ENCODE measurements at regions not wholly inside any gene's neighbourhood (a gene's known extent, or its start where the extent isn't known, plus 50 kb on each side); places are given as distances from the start of the nearest gene placed in this dataset.

DNA sequence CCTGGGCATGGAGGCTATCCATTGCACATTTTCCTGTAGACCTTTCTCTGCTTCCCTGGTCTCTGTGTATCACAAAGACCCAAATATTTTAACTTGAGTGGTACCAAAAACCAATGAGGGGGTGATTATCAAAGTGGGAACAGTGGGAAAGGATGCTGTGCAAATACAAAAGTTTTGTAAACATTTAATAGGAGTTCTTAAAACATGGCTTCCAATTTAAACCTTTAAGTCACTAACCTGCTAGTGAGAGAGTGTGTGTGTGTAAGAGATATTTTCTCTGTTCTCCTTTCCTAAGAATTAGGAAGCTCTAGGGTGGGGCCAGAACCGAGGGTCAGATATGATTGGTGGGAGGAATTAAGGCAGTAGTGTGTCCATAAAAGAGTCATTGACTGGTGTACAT is 64.5 kb upstream of the ARHGAP5 start:
- TF ChIP-seq, protein P1, sequence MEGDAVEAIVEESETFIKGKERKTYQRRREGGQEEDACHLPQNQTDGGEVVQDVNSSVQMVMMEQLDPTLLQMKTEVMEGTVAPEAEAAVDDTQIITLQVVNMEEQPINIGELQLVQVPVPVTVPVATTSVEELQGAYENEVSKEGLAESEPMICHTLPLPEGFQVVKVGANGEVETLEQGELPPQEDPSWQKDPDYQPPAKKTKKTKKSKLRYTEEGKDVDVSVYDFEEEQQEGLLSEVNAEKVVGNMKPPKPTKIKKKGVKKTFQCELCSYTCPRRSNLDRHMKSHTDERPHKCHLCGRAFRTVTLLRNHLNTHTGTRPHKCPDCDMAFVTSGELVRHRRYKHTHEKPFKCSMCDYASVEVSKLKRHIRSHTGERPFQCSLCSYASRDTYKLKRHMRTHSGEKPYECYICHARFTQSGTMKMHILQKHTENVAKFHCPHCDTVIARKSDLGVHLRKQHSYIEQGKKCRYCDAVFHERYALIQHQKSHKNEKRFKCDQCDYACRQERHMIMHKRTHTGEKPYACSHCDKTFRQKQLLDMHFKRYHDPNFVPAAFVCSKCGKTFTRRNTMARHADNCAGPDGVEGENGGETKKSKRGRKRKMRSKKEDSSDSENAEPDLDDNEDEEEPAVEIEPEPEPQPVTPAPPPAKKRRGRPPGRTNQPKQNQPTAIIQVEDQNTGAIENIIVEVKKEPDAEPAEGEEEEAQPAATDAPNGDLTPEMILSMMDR (IDR thresholded peaks at IDR 0.05): no peak
- no peak for TF ChIP-seq POLR2A (IDR thresholded peaks at IDR 0.05)
